Stimulated activated memory B cell treated with anti-CD40 and anti-IgM and Interleukin-4, amounts not matched to agents 10 μg/mL and 1 μg/mL and 100 μg/mL, for 72 hours (primary cell): ENCODE measurements at regions not wholly inside any gene's neighbourhood (a gene's known extent, or its start where the extent isn't known, plus 50 kb on each side); places are given as distances from the start of the nearest gene placed in this dataset.
"Not testable (repeated sequence)": the region's sequence is repeated elsewhere in the genome, so short reads cannot be mapped to it uniquely, and the experiment has no call there.

Experiments used
- ATAC-seq: fragments of 150-1000 bp; cut with Tn5 transposase; 2 replicates; pipeline ENCODE4 v1.10.0; 2021
- H3K27ac Mint-ChIP-seq: one replicate; pipeline ENCODE4 v1.8.0; 2022; ENCODE audit warnings: mild to moderate bottlenecking, mixed read lengths
- H3K27me3 Mint-ChIP-seq: one replicate; pipeline ENCODE4 v1.8.0; 2022; ENCODE audit warnings: mixed read lengths
- H3K36me3 Mint-ChIP-seq: one replicate; pipeline ENCODE4 v1.8.0; 2022; ENCODE audit warnings: mixed read lengths
- H3K4me1 Mint-ChIP-seq: one replicate; pipeline ENCODE4 v1.8.0; 2022; ENCODE audit warnings: mixed read lengths
- H3K4me3 Mint-ChIP-seq: one replicate; pipeline ENCODE4 v1.8.0; 2022; ENCODE audit warnings: mild to moderate bottlenecking, moderate library complexity, mixed read lengths
- H3K9me3 Mint-ChIP-seq: one replicate; pipeline ENCODE4 v1.8.0; 2022; ENCODE audit warnings: mixed read lengths

- no peak overlapping the region for H3K4me3 Mint-ChIP-seq
- no peaks in the 10 kb centered on the region for H3K27me3 Mint-ChIP-seq
- H3K27ac Mint-ChIP-seq: no peak overlapping the region
- peaks cover 4% of the 10 kb centered on the region for H3K9me3 Mint-ChIP-seq
- no peaks in the 10 kb centered on the region for H3K36me3 Mint-ChIP-seq
- no peak for ATAC-seq
- no peaks in the 10 kb centered on the region for H3K4me1 Mint-ChIP-seq
Measured at GRCh38 chr12:33026791-33027190, 130.2 kb upstream of the PKP2 start.

GRCh38 chr12:33022724-33023123 is 126.1 kb upstream of the PKP2 start:
- H3K4me1 Mint-ChIP-seq, H3K27me3 Mint-ChIP-seq, H3K9me3 Mint-ChIP-seq, H3K4me3 Mint-ChIP-seq, ATAC-seq, H3K36me3 Mint-ChIP-seq, H3K27ac Mint-ChIP-seq: not testable (repeated sequence)

GRCh38 chr12:33017029-33017428 is 120.5 kb upstream of the PKP2 start:
- not testable (repeated sequence) for H3K27me3 Mint-ChIP-seq, H3K4me3 Mint-ChIP-seq, H3K9me3 Mint-ChIP-seq, H3K4me1 Mint-ChIP-seq, ATAC-seq, H3K27ac Mint-ChIP-seq, H3K36me3 Mint-ChIP-seq

- ATAC-seq: no peak
- no peaks in the 10 kb centered on the region for H3K27me3 Mint-ChIP-seq
- H3K9me3 Mint-ChIP-seq: peaks cover 18% of the 10 kb centered on the region
- no peaks in the 10 kb centered on the region for H3K4me1 Mint-ChIP-seq
- no peak overlapping the region for H3K27ac Mint-ChIP-seq
- H3K36me3 Mint-ChIP-seq: no peaks in the 10 kb centered on the region
- H3K4me3 Mint-ChIP-seq: no peak overlapping the region
Measured at GRCh38 chr12:33012226-33012625, 115.6 kb upstream of the PKP2 start.

- Mint-ChIP-seq H3K4me1 (no peaks in the 10 kb centered on the region), H3K36me3 (no peaks in the 10 kb centered on the region), H3K9me3 (peaks cover 14% of the 10 kb centered on the region), H3K4me3 (no peak overlapping the region), H3K27ac (no peak overlapping the region), H3K27me3 (no peaks in the 10 kb centered on the region)
- no peak for ATAC-seq
Measured at GRCh38 chr12:33006106-33006505, 109.5 kb upstream of the PKP2 start.

- no peak for ATAC-seq
- Mint-ChIP-seq H3K4me3 (no peak overlapping the region), H3K36me3 (no peaks in the 10 kb centered on the region), H3K4me1 (no peaks in the 10 kb centered on the region), H3K27ac (no peak overlapping the region), H3K9me3 (peaks cover 6% of the 10 kb centered on the region), H3K27me3 (no peaks in the 10 kb centered on the region)
Measured at GRCh38 chr12:33000016-33000415, 103.4 kb upstream of the PKP2 start.

GRCh38 chr12:32997471-32997870 is 100.9 kb upstream of the PKP2 start:
- Mint-ChIP-seq H3K36me3 (no peaks in the 10 kb centered on the region), H3K4me1 (no peaks in the 10 kb centered on the region), H3K27me3 (no peaks in the 10 kb centered on the region), H3K27ac (no peak overlapping the region), H3K4me3 (no peak overlapping the region), H3K9me3 (peaks cover 4% of the 10 kb centered on the region)
- no peak for ATAC-seq

GRCh38 chr12:32995623-32996022 is 99.0 kb upstream of the PKP2 start:
- no peak for ATAC-seq
- Mint-ChIP-seq H3K36me3 (no peaks in the 10 kb centered on the region), H3K4me3 (no peak overlapping the region), H3K4me1 (no peaks in the 10 kb centered on the region), H3K9me3 (no peaks in the 10 kb centered on the region), H3K27ac (no peak overlapping the region), H3K27me3 (no peaks in the 10 kb centered on the region)

DNA sequence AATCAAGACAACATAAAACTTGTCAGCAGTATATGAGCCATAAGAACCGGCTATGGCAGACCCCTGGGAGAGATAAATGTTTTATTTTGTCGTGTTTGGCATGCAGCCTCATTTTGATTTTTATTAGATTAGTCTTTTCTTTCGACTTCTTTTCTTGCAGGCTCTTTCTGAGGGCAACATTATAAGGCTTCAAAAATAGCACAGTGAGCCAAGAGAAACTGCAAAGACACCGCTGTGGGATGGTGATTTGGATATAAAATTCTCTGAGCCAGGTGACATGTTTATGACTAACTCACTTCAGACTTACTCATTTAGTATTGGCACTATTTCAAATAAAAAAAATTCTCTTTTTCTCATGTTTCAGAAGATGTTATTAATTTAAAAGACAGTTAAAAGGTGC is 96.8 kb upstream of the PKP2 start:
- Mint-ChIP-seq H3K9me3 (no peaks in the 10 kb centered on the region), H3K4me3 (no peak overlapping the region), H3K27me3 (no peaks in the 10 kb centered on the region), H3K27ac (no peak overlapping the region), H3K4me1 (no peaks in the 10 kb centered on the region), H3K36me3 (no peaks in the 10 kb centered on the region)
- no peak for ATAC-seq

DNA sequence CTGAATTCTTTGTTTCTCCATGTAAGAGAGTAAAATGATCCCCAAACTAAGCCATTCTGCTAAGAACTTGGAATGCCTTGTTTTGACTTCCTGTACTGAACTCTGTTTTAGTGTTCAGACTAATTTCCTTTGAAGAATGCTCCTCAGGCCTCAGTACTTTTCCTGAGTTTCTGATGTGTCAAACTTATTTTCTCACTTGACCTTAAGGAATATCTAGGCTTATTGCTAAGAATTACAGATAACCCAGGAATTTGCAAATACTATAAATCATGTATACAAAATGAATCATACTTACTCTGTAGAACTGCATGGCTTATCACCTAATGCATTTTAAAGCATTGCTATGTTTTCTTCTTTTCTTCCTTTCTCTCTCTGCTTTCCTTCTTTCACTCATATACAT is 93.1 kb upstream of the PKP2 start:
- Mint-ChIP-seq H3K9me3 (no peaks in the 10 kb centered on the region), H3K27ac (no peak overlapping the region), H3K27me3 (no peaks in the 10 kb centered on the region), H3K36me3 (no peaks in the 10 kb centered on the region), H3K4me3 (no peak overlapping the region), H3K4me1 (no peaks in the 10 kb centered on the region)
- ATAC-seq: no peak

DNA sequence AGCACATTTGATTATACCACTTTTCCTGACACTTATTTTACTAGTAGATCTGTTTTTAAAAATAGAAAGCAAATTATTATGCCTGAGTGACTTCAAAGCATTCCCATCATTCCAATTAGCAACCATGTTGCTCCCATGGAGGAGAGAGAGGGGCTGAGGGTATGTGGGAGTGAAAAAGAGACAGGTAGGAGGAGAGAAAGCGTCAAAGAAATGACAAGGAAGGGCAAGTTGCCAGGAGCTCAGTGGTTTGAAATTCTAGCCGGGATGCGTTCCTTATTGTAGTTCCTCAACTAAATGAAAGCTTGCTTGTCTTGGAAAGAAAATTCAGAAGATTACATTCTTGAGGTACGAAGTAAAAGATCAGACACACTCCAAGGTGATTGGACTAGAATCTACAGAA is 92.4 kb upstream of the PKP2 start:
- H3K9me3 Mint-ChIP-seq: no peaks in the 10 kb centered on the region

DNA sequence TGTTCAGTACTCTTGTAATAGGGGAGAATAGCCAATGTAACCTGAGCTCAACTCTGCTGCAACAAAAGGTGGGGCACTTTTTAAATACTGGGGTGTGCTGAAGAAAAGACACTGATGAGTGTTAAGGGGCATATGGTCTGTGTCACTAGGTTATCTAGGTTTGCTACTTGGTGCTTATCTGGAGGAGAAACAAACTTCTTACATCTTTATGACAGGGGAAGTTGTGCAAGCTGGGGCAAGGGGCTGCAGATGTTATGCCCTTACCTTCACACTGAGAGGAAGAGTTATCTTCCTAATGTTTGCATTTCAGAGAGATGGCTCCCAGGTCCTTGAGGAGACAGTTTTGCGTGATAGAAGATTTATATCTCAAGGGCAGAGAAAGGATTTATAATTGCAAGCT is 90.9 kb upstream of the PKP2 start:
- ATAC-seq: no peak
- Mint-ChIP-seq H3K4me1 (no peaks in the 10 kb centered on the region), H3K27me3 (no peaks in the 10 kb centered on the region), H3K27ac (no peak overlapping the region), H3K9me3 (no peaks in the 10 kb centered on the region), H3K4me3 (no peak overlapping the region), H3K36me3 (no peaks in the 10 kb centered on the region)

More for the DNA sequence above, 92.4 kb upstream of the PKP2 start:
- ATAC-seq: no peak
- Mint-ChIP-seq H3K4me3 (no peak overlapping the region), H3K36me3 (no peaks in the 10 kb centered on the region), H3K27me3 (no peaks in the 10 kb centered on the region), H3K27ac (no peak overlapping the region), H3K4me1 (no peaks in the 10 kb centered on the region)

DNA sequence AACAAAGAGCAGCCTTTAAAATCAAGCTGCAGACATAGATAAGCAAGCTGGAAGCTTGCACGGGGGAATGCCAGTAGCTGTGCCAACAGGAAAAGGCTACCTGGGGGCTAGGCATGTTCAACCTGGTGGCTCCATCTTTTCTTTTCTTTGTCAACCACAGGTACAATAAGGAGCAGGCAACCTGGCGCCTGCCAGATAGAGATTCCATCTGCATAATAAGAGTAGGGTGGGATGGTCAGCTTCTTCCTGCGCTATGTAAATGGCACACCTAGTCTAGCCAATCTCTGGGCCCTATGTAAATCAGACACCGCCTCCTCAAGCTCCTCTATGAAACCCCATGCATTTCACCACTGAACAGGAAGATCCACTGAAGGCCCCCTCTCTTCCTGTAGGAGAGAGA is 87.4 kb upstream of the PKP2 start:
- no peaks in the 10 kb centered on the region for H3K27me3 Mint-ChIP-seq
- H3K27ac Mint-ChIP-seq: no peak overlapping the region
- H3K4me3 Mint-ChIP-seq: no peak overlapping the region
- no peaks in the 10 kb centered on the region for H3K36me3 Mint-ChIP-seq
- no peaks in the 10 kb centered on the region for H3K9me3 Mint-ChIP-seq
- no peak for ATAC-seq
- no peaks in the 10 kb centered on the region for H3K4me1 Mint-ChIP-seq

DNA sequence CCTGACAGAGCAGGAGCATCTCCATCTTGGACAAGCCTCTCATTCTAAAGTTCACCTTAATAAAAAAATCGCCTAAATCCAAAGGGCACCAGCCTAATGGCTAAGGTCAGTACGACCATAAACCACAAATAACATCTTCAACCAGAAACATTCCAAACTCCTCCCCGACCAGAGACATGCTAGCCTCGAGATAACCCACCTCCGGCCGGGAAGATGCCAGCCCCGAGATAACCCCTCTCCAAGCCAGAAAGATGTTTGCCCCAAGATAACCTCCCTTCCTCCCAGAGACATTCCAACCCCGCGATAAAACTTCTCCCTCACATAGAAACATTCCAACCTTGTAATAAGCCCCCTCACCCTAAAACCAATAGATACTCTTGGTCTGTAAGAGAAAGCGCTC is 86.8 kb upstream of the PKP2 start:
- ATAC-seq: no peak
- Mint-ChIP-seq H3K4me3 (no peak overlapping the region), H3K36me3 (no peaks in the 10 kb centered on the region), H3K27ac (no peak overlapping the region), H3K4me1 (no peaks in the 10 kb centered on the region), H3K9me3 (no peaks in the 10 kb centered on the region), H3K27me3 (no peaks in the 10 kb centered on the region)

DNA sequence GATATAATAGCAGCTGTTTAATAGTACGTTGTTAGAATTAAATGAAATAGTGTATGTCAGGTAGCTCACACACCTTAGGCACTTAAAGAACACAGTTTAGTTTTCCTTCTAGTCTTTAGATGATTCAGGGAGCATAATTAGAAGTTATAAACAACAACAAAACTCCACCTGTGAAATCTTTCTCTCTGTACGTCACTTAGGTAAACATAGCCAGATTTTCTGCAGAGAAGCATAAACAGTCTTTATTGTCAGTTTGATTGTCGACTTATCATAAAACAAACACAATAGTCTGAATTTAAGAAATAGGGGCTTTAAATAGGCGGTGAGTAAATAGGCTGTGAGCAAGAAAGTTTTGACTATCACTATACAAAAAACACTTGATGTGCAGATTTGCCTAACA is 84.6 kb upstream of the PKP2 start:
- Mint-ChIP-seq H3K4me3 (no peak overlapping the region), H3K27ac (no peak overlapping the region), H3K9me3 (no peaks in the 10 kb centered on the region), H3K36me3 (no peaks in the 10 kb centered on the region), H3K4me1 (no peaks in the 10 kb centered on the region), H3K27me3 (no peaks in the 10 kb centered on the region)
- no peak for ATAC-seq

DNA sequence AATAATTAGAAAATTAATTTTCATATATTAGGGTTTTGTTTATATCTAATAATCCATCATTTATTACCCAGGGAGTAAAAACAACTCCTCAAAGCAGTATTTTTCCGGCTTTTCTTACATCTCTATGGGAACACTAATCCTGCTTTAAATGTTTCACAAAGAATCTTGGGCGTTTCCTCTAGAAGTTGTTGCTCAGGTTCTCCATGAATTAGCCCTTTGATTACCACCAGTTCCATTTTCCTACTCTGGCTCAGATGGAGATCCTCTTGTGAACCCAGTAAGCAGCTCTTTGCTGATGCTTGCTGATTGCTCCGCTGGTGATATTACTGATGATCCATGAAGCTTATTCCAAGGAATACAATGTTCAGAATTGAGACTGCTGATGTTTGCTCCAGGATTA is 78.5 kb upstream of the PKP2 start:
- H3K4me1 Mint-ChIP-seq: no peaks in the 10 kb centered on the region
- H3K27ac Mint-ChIP-seq: no peak overlapping the region
- ATAC-seq: no peak
- H3K4me3 Mint-ChIP-seq: no peak overlapping the region
- no peaks in the 10 kb centered on the region for H3K36me3 Mint-ChIP-seq
- H3K27me3 Mint-ChIP-seq: no peaks in the 10 kb centered on the region
- H3K9me3 Mint-ChIP-seq: no peaks in the 10 kb centered on the region

DNA sequence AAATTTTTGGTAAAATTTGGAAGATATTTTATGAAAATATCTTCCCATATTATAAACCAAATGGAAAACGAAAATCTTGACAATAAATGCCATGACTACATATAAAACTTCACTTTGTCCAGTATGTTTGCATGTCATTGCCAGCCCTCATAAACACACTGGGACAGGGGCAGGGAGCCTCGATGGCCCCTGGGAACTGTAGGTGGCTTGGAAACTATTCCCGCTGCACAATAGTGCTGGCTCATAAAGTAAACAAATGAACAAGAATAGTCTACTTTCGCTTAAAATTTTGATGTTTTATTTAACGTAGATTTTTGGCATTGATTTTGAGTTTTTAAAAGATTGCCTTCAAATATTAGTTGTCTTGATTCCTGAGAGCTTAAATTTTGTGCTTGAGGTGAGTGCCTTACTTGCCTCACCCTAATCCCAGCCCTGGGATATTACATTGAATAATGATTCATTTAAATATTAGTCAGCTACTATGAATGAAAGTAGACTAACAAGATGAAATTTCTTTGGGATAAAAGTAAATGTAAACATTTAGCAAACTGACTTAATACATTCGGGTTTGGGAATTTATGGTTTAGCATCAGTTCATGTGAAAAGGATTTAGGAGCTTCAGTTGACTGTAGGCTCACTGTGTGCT is 74.0 kb upstream of the PKP2 start:
- no peaks in the 10 kb centered on the region for H3K36me3 Mint-ChIP-seq
- no peak overlapping the region for H3K4me3 Mint-ChIP-seq
- no peaks in the 10 kb centered on the region for H3K4me1 Mint-ChIP-seq
- H3K9me3 Mint-ChIP-seq: no peaks in the 10 kb centered on the region
- no peak overlapping the region for H3K27ac Mint-ChIP-seq
- no peak for ATAC-seq
- no peaks in the 10 kb centered on the region for H3K27me3 Mint-ChIP-seq
